ENCODE measurements at regions not wholly inside any gene's neighbourhood (a gene's known extent, or its start where the extent isn't known, plus 50 kb on each side); places are given as distances from the start of the nearest gene placed in this dataset.

- TF ChIP-seq, protein P1, sequence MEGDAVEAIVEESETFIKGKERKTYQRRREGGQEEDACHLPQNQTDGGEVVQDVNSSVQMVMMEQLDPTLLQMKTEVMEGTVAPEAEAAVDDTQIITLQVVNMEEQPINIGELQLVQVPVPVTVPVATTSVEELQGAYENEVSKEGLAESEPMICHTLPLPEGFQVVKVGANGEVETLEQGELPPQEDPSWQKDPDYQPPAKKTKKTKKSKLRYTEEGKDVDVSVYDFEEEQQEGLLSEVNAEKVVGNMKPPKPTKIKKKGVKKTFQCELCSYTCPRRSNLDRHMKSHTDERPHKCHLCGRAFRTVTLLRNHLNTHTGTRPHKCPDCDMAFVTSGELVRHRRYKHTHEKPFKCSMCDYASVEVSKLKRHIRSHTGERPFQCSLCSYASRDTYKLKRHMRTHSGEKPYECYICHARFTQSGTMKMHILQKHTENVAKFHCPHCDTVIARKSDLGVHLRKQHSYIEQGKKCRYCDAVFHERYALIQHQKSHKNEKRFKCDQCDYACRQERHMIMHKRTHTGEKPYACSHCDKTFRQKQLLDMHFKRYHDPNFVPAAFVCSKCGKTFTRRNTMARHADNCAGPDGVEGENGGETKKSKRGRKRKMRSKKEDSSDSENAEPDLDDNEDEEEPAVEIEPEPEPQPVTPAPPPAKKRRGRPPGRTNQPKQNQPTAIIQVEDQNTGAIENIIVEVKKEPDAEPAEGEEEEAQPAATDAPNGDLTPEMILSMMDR (conservative IDR thresholded peaks at IDR 0.05; ENCODE audit: low read length), result no peak
- no peak for TF ChIP-seq EZH2phosphoT487 (IDR thresholded peaks at IDR 0.05; ENCODE audit: borderline replicate concordance, low read depth, low read length)
Measured at GRCh38 chr9:88075506-88075905, 62.8 kb downstream of the SPATA31C2 start.
